Peyer's patch (tissue), 4 donors: ENCODE measurements at regions not wholly inside any gene's neighbourhood (a gene's known extent, or its start where the extent isn't known, plus 50 kb on each side); places are given as distances from the start of the nearest gene placed in this dataset.

Source experiments
- CTCF ChIP-seq, 6 experiments: fragments of 450-650 bp in 4 of 6; fragments of 200-600 bp in 2 of 6; sonication (generic) in 1 of 6; IDR thresholded peaks; one replicate each; pipeline ENCODE4 v1.5.1; 2017 to 2019; ENCODE audit warnings: antibody characterized with exemption in 6 of 6, mild to moderate bottlenecking in 3 of 6, moderate library complexity in 1 of 6
- POLR2A ChIP-seq, 2 donors: fragments of 450-650 bp; IDR thresholded peaks; one replicate each; pipeline ENCODE4 v1.5.1; 2017; ENCODE audit warnings: antibody characterized with exemption in 2 of 2, mild to moderate bottlenecking in 2 of 2, moderate library complexity in 2 of 2

- TF ChIP-seq CTCF (IDR thresholded peaks at IDR 0.05): no peak
- no peak for TF ChIP-seq POLR2A (IDR thresholded peaks at IDR 0.05)
Measured at GRCh38 chr4:82076359-82076758, 297.4 kb downstream of the HNRNPD start.
